ENCODE measurements at regions not wholly inside any gene's neighbourhood (a gene's known extent, or its start where the extent isn't known, plus 50 kb on each side); places are given as distances from the start of the nearest gene placed in this dataset. TPM values are rescaled to one million over a fixed set of nuclear protein-coding genes. Genes with fewer than 3 reads are reported as not detected.

DNA sequence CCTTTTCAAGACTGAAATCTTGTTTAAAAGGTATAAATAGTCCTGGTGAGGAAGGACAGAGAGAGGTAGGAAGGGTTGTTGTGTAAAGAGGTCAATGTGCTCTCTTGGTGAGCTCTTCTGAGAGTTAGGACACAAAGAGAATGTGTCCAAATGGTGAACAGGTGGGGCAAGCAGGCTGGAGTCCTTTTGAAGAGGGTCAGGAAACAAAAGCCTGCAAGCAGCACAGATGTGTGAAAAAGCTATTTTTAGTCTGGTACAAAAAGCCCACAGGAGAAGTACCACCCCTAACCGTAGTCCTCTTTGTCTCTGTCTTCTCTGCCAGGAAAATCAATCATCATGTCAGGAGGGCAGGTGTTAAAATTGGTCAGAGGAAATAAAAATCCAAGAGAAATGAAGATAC is 54.4 kb upstream of the SYN3 start:
- no peak for DNase-seq
- no peaks in the 10 kb centered on the region for H3K9me3 ChIP-seq (ENCODE audit: low read length)
- H3K36me3 ChIP-seq (ENCODE audit: insufficient read depth, low read length) = no peaks in the 10 kb centered on the region
- no peaks in the 10 kb centered on the region for H3K27me3 ChIP-seq (ENCODE audit: low read length)
- H3K27ac ChIP-seq (ENCODE audit: low read length) = no peak overlapping the region
- H3K4me2 ChIP-seq (ENCODE audit: low read depth, low read length, poor library complexity, severe bottlenecking) = no peak overlapping the region
- no peaks in the 10 kb centered on the region for H3K9me2 ChIP-seq (replicated peaks; ENCODE audit: insufficient read depth, low read length)
- no peak overlapping the region for H2AFZ ChIP-seq (ENCODE audit: low read length)
- H3K4me3 ChIP-seq (ENCODE audit: low read length) = no peak overlapping the region
- H4K20me1 ChIP-seq (ENCODE audit: insufficient read depth, low read depth, low read length) = no peaks in the 10 kb centered on the region
- no peaks in the 10 kb centered on the region for H3K79me2 ChIP-seq (ENCODE audit: low read length)
- 0 out of 2 replicates have a peak, but pooled peaks cover 2% of the 10 kb centered on the region for H3K4me1 ChIP-seq (ENCODE audit: low read length)
- H3K9ac ChIP-seq (ENCODE audit: low read length) = no peak overlapping the region

- Histone ChIP-seq H3K27ac (ENCODE audit: low read length) (no peak overlapping the region), H3K4me1 (ENCODE audit: low read length) (0 out of 2 replicates have a peak, but pooled peaks cover 2% of the 10 kb centered on the region), H3K79me2 (ENCODE audit: low read length) (no peaks in the 10 kb centered on the region), H3K4me3 (ENCODE audit: low read length) (no peak overlapping the region), H3K4me2 (ENCODE audit: low read depth, low read length, poor library complexity, severe bottlenecking) (no peak overlapping the region), H3K36me3 (ENCODE audit: insufficient read depth, low read length) (no peaks in the 10 kb centered on the region), H3K9me2 (replicated peaks; ENCODE audit: insufficient read depth, low read length) (no peaks in the 10 kb centered on the region), H3K27me3 (ENCODE audit: low read length) (no peaks in the 10 kb centered on the region), H3K9me3 (ENCODE audit: low read length) (no peaks in the 10 kb centered on the region), H3K9ac (ENCODE audit: low read length) (no peak overlapping the region), H2AFZ (ENCODE audit: low read length) (no peak overlapping the region), H4K20me1 (ENCODE audit: insufficient read depth, low read depth, low read length) (no peaks in the 10 kb centered on the region)
- DNase-seq = no peak
Measured at GRCh38 chr22:33111491-33111890, 53.3 kb upstream of the SYN3 start.

- no peaks in the 10 kb centered on the region for H3K9me2 ChIP-seq (replicated peaks; ENCODE audit: insufficient read depth, low read length)
- H3K27me3 ChIP-seq (ENCODE audit: low read length) = no peaks in the 10 kb centered on the region
- H2AFZ ChIP-seq (ENCODE audit: low read length) = no peak overlapping the region
- DNase-seq = no peak
- no peaks in the 10 kb centered on the region for H3K79me2 ChIP-seq (ENCODE audit: low read length)
- H3K27ac ChIP-seq (ENCODE audit: low read length) = no peak overlapping the region
- no peak overlapping the region for H3K4me3 ChIP-seq (ENCODE audit: low read length)
- no peak overlapping the region for H3K4me2 ChIP-seq (ENCODE audit: low read depth, low read length, poor library complexity, severe bottlenecking)
- no peak overlapping the region for H3K9ac ChIP-seq (ENCODE audit: low read length)
- H3K4me1 ChIP-seq (ENCODE audit: low read length) = 0 out of 2 replicates have a peak, but pooled peaks cover 2% of the 10 kb centered on the region
- H4K20me1 ChIP-seq (ENCODE audit: insufficient read depth, low read depth, low read length) = no peaks in the 10 kb centered on the region
- no peaks in the 10 kb centered on the region for H3K36me3 ChIP-seq (ENCODE audit: insufficient read depth, low read length)
- H3K9me3 ChIP-seq (ENCODE audit: low read length) = no peaks in the 10 kb centered on the region
Measured at GRCh38 chr22:33110562-33111163, 52.5 kb upstream of the SYN3 start.

- Histone ChIP-seq H3K79me2 (ENCODE audit: low read length) (no peaks in the 10 kb centered on the region), H2AFZ (ENCODE audit: low read length) (no peak overlapping the region), H3K4me3 (ENCODE audit: low read length) (no peak overlapping the region), H3K9ac (ENCODE audit: low read length) (no peak overlapping the region), H3K4me1 (ENCODE audit: low read length) (0 out of 2 replicates have a peak, but pooled peaks cover 2% of the 10 kb centered on the region), H3K27me3 (ENCODE audit: low read length) (no peaks in the 10 kb centered on the region), H3K9me2 (replicated peaks; ENCODE audit: insufficient read depth, low read length) (no peaks in the 10 kb centered on the region), H3K36me3 (ENCODE audit: insufficient read depth, low read length) (no peaks in the 10 kb centered on the region), H3K9me3 (ENCODE audit: low read length) (no peaks in the 10 kb centered on the region), H4K20me1 (ENCODE audit: insufficient read depth, low read depth, low read length) (no peaks in the 10 kb centered on the region), H3K4me2 (ENCODE audit: low read depth, low read length, poor library complexity, severe bottlenecking) (no peak overlapping the region), H3K27ac (ENCODE audit: low read length) (no peak overlapping the region)
- DNase-seq = no peak
Measured at GRCh38 chr22:33109514-33110430, 51.6 kb upstream of the SYN3 start.

- H3K4me1 ChIP-seq (ENCODE audit: low read length) = 0 out of 2 replicates have a peak, but pooled peaks cover 2% of the 10 kb centered on the region
Measured at GRCh38 chr22:33108037-33108436, 49.9 kb upstream of the SYN3 start.

More at GRCh38 chr22:33108037-33108436, 49.9 kb upstream of the SYN3 start:
- Histone ChIP-seq H3K27me3 (ENCODE audit: low read length) (no peaks in the 10 kb centered on the region), H3K79me2 (ENCODE audit: low read length) (no peaks in the 10 kb centered on the region), H3K4me2 (ENCODE audit: low read depth, low read length, poor library complexity, severe bottlenecking) (no peak overlapping the region), H3K36me3 (ENCODE audit: insufficient read depth, low read length) (no peaks in the 10 kb centered on the region), H2AFZ (ENCODE audit: low read length) (no peak overlapping the region), H3K9me3 (ENCODE audit: low read length) (no peaks in the 10 kb centered on the region), H3K9ac (ENCODE audit: low read length) (no peak overlapping the region), H3K4me3 (ENCODE audit: low read length) (no peak overlapping the region), H4K20me1 (ENCODE audit: insufficient read depth, low read depth, low read length) (no peaks in the 10 kb centered on the region), H3K27ac (ENCODE audit: low read length) (no peak overlapping the region), H3K9me2 (replicated peaks; ENCODE audit: insufficient read depth, low read length) (no peaks in the 10 kb centered on the region)
- no peak for DNase-seq

Small RNA genes lying in the stretch of these regions (small RNA-seq; reads per million reads assigned to genes)
- gene Z82198.3 = not detected
